ENCODE measurements at regions not wholly inside any gene's neighbourhood (a gene's known extent, or its start where the extent isn't known, plus 50 kb on each side); places are given as distances from the start of the nearest gene placed in this dataset.

- Histone ChIP-seq H3K9me3 (ENCODE audit: control insufficient read depth, low read length) (no peaks in the 10 kb centered on the region), H3K4me1 (ENCODE audit: control insufficient read depth, insufficient read depth, low read length) (no peaks in the 10 kb centered on the region), H3K36me3 (ENCODE audit: control insufficient read depth, insufficient read depth, low read length) (no peaks in the 10 kb centered on the region), H3K9ac (ENCODE audit: extremely low read depth, low read length, poor library complexity, severe bottlenecking) (no peak overlapping the region), H3K27me3 (ENCODE audit: control insufficient read depth, insufficient read depth, low read length, poor library complexity, severe bottlenecking) (no peaks in the 10 kb centered on the region), H3K27ac (ENCODE audit: low read depth, low read length) (no peak overlapping the region), H3K4me3 (ENCODE audit: low read length) (no peak overlapping the region)
- Mint-ChIP-seq H3K4me3 (no peak overlapping the region), H3K27ac (no peak overlapping the region), H3K4me1 (peaks cover 45% of the 10 kb centered on the region), H3K27me3 (ENCODE audit: insufficient read depth) (no peaks in the 10 kb centered on the region), H3K9me3 (no peaks in the 10 kb centered on the region), H3K36me3 (ENCODE audit: low read depth) (no peaks in the 10 kb centered on the region)
- no peak for DNase-seq
- TF ChIP-seq, protein P1, sequence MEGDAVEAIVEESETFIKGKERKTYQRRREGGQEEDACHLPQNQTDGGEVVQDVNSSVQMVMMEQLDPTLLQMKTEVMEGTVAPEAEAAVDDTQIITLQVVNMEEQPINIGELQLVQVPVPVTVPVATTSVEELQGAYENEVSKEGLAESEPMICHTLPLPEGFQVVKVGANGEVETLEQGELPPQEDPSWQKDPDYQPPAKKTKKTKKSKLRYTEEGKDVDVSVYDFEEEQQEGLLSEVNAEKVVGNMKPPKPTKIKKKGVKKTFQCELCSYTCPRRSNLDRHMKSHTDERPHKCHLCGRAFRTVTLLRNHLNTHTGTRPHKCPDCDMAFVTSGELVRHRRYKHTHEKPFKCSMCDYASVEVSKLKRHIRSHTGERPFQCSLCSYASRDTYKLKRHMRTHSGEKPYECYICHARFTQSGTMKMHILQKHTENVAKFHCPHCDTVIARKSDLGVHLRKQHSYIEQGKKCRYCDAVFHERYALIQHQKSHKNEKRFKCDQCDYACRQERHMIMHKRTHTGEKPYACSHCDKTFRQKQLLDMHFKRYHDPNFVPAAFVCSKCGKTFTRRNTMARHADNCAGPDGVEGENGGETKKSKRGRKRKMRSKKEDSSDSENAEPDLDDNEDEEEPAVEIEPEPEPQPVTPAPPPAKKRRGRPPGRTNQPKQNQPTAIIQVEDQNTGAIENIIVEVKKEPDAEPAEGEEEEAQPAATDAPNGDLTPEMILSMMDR (conservative IDR thresholded peaks at IDR 0.05), result no peak
These were observed 140.5 kb upstream of the ADAMTS9 start for GRCh38 chr3:64828276-64828675.

DNA sequence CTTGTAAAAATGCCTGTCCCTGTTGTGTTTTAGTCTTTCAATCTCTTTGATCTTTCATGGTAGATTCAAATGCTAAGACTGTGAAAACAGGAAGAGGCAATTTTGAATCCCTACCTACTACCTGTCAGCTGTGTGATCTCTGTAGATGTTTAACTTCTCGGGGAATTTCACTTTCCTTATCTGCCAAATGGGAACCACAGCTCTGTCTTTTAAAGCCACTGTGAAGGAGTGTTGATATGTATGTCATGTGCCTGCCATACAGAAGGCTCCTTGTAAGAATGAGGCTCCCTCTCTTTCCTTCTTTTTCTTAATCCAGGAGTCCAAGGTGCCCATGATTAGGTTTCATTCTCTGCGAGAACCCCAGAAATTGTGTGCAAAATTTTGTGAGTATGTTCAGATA is 139.6 kb upstream of the ADAMTS9 start:
- Mint-ChIP-seq H3K27me3 (ENCODE audit: insufficient read depth) (no peaks in the 10 kb centered on the region), H3K27ac (no peak overlapping the region), H3K9me3 (no peaks in the 10 kb centered on the region), H3K4me1 (peaks cover 49% of the 10 kb centered on the region), H3K36me3 (ENCODE audit: low read depth) (no peaks in the 10 kb centered on the region), H3K4me3 (no peak overlapping the region)
- Histone ChIP-seq H3K27ac (ENCODE audit: low read depth, low read length) (no peak overlapping the region), H3K27me3 (ENCODE audit: control insufficient read depth, insufficient read depth, low read length, poor library complexity, severe bottlenecking) (no peaks in the 10 kb centered on the region), H3K9me3 (ENCODE audit: control insufficient read depth, low read length) (no peaks in the 10 kb centered on the region), H3K36me3 (ENCODE audit: control insufficient read depth, insufficient read depth, low read length) (no peaks in the 10 kb centered on the region), H3K9ac (ENCODE audit: extremely low read depth, low read length, poor library complexity, severe bottlenecking) (no peak overlapping the region), H3K4me1 (ENCODE audit: control insufficient read depth, insufficient read depth, low read length) (no peaks in the 10 kb centered on the region), H3K4me3 (ENCODE audit: low read length) (no peak overlapping the region)
- TF ChIP-seq, protein P1 (conservative IDR thresholded peaks at IDR 0.05), result no peak
- WGBS, 2 experiments (ENCODE audit: insufficient coverage in 1 of 2, insufficient read length in 1 of 2), result 80% methylated on average over 2 of the region's 2 CpGs; no CpG with 5 or more reads in 1 of the 2 experiments
- no peak for DNase-seq

DNA sequence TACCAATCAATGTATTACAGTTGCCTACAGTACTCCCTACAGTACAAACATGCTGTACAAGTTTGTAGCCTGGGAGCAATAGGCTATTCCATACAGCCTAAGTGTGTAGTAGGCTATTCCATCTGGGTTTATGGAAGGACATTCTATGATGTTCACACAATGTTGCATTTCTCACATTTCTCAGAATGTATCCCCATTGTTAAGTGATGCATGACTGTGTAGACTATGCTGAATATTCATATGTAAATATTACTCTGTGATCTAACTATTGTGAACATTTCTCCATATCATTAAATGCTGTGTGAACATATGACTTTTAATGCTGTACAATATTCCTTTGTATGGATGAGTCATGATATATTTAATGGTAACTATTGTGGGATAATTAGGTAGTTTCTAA is 139.2 kb upstream of the ADAMTS9 start:
- Histone ChIP-seq H3K4me3 (ENCODE audit: low read length) (no peak overlapping the region), H3K4me1 (ENCODE audit: control insufficient read depth, insufficient read depth, low read length) (no peaks in the 10 kb centered on the region), H3K9me3 (ENCODE audit: control insufficient read depth, low read length) (no peaks in the 10 kb centered on the region), H3K27me3 (ENCODE audit: control insufficient read depth, insufficient read depth, low read length, poor library complexity, severe bottlenecking) (no peaks in the 10 kb centered on the region), H3K36me3 (ENCODE audit: control insufficient read depth, insufficient read depth, low read length) (no peaks in the 10 kb centered on the region), H3K9ac (ENCODE audit: extremely low read depth, low read length, poor library complexity, severe bottlenecking) (no peak overlapping the region), H3K27ac (ENCODE audit: low read depth, low read length) (no peak overlapping the region)
- DNase-seq, result no peak
- TF ChIP-seq, protein P1 (conservative IDR thresholded peaks at IDR 0.05), result no peak
- peaks cover 49% of the 10 kb centered on the region for H3K4me1 Mint-ChIP-seq
- no peaks in the 10 kb centered on the region for H3K36me3 Mint-ChIP-seq (ENCODE audit: low read depth)
- H3K27ac Mint-ChIP-seq, result no peak overlapping the region
- no peaks in the 10 kb centered on the region for H3K9me3 Mint-ChIP-seq
- H3K4me3 Mint-ChIP-seq, result no peak overlapping the region
- H3K27me3 Mint-ChIP-seq (ENCODE audit: insufficient read depth), result no peaks in the 10 kb centered on the region

Measured in endodermal cell (in vitro differentiated cells).